ENCODE measurements at regions not wholly inside any gene's neighbourhood (a gene's known extent, or its start where the extent isn't known, plus 50 kb on each side); places are given as distances from the start of the nearest gene placed in this dataset.

DNA sequence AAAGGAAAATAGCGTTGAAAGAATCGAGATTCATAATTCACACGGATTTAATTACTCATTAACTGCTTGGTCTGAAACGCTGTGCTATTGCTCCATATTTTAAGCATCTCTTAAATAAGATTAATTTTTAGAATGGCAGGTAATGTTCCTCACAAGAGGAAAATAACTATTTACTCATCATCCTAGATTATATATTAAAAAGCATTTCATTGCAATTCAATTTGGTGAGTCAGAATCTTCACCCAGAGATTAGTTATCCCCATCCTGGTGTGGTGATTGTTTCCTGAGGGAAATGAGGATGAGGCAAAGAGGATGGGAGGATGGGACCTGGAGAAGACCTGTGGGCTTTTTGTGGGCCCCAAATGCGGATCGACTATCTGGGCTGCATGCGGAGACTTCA, 145.5 kb upstream of the MAP1B start:
- no peak overlapping the region for H3K4me3 ChIP-seq (replicated peaks in 1 of 4; ENCODE audit: control extremely low read depth in 1 of 4, insufficient read depth in 1 of 4, low read depth in 3 of 4, low read length in 4 of 4)
- no peak overlapping the region for H3K9ac ChIP-seq (ENCODE audit: insufficient read depth, low read length)
- no peak overlapping the region for H3K4me2 ChIP-seq (ENCODE audit: extremely low read depth, insufficient read depth, low read length)
- DNase-seq (ENCODE audit: low read depth in 2 of 2) = no peak
- no peaks in the 10 kb centered on the region for H3K36me3 ChIP-seq (ENCODE audit: control insufficient read depth, insufficient read depth, low read length)
- H3K79me2 ChIP-seq (ENCODE audit: control insufficient read depth, insufficient read depth, low read length) = no peaks in the 10 kb centered on the region
- no peak overlapping the region for H3K27ac ChIP-seq (ENCODE audit: insufficient read depth, low read length)
- no peaks in the 10 kb centered on the region for H3K9me3 ChIP-seq (ENCODE audit: control insufficient read depth, insufficient read depth, low read depth, low read length)
- H2AFZ ChIP-seq (ENCODE audit: low read length) = no peak overlapping the region
- H4K20me1 ChIP-seq (ENCODE audit: control insufficient read depth, extremely low read depth, insufficient read depth, low read length) = no peaks in the 10 kb centered on the region
- no peaks in the 10 kb centered on the region for H3K4me1 ChIP-seq (ENCODE audit: control insufficient read depth, extremely low read depth, insufficient read depth, low read length)
- TF ChIP-seq, protein P1, sequence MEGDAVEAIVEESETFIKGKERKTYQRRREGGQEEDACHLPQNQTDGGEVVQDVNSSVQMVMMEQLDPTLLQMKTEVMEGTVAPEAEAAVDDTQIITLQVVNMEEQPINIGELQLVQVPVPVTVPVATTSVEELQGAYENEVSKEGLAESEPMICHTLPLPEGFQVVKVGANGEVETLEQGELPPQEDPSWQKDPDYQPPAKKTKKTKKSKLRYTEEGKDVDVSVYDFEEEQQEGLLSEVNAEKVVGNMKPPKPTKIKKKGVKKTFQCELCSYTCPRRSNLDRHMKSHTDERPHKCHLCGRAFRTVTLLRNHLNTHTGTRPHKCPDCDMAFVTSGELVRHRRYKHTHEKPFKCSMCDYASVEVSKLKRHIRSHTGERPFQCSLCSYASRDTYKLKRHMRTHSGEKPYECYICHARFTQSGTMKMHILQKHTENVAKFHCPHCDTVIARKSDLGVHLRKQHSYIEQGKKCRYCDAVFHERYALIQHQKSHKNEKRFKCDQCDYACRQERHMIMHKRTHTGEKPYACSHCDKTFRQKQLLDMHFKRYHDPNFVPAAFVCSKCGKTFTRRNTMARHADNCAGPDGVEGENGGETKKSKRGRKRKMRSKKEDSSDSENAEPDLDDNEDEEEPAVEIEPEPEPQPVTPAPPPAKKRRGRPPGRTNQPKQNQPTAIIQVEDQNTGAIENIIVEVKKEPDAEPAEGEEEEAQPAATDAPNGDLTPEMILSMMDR (conservative IDR thresholded peaks at IDR 0.05 in 1 of 2, IDR thresholded peaks at IDR 0.05 in 1 of 2; ENCODE audit: low read depth in 1 of 2, low read length in 2 of 2) = no peak
- no peak for TF ChIP-seq EZH2 (IDR thresholded peaks at IDR 0.05; ENCODE audit: low read length, missing control alignments)
- H3K27me3 ChIP-seq (ENCODE audit: control insufficient read depth, insufficient read depth, low read length) = peaks cover 8% of the 10 kb centered on the region

GRCh38 chr5:71969460-71969859, 137.8 kb upstream of the MAP1B start:
- Histone ChIP-seq H3K27ac (ENCODE audit: insufficient read depth, low read length) (no peak overlapping the region), H3K27me3 (ENCODE audit: control insufficient read depth, insufficient read depth, low read length) (peaks cover 6% of the 10 kb centered on the region), H3K4me3 (replicated peaks in 1 of 4; ENCODE audit: control extremely low read depth in 1 of 4, insufficient read depth in 1 of 4, low read depth in 3 of 4, low read length in 4 of 4) (no peak overlapping the region), H3K79me2 (ENCODE audit: control insufficient read depth, insufficient read depth, low read length) (no peaks in the 10 kb centered on the region), H3K9ac (ENCODE audit: insufficient read depth, low read length) (no peak overlapping the region), H3K9me3 (ENCODE audit: control insufficient read depth, insufficient read depth, low read depth, low read length) (no peaks in the 10 kb centered on the region), H3K4me1 (ENCODE audit: control insufficient read depth, extremely low read depth, insufficient read depth, low read length) (no peaks in the 10 kb centered on the region), H3K4me2 (ENCODE audit: extremely low read depth, insufficient read depth, low read length) (no peak overlapping the region), H3K36me3 (ENCODE audit: control insufficient read depth, insufficient read depth, low read length) (no peaks in the 10 kb centered on the region), H2AFZ (ENCODE audit: low read length) (no peak overlapping the region), H4K20me1 (ENCODE audit: control insufficient read depth, extremely low read depth, insufficient read depth, low read length) (no peaks in the 10 kb centered on the region)
- peak in 1 of 2 donors; percentile 22 for DNase-seq (ENCODE audit: low read depth in 2 of 2)
- TF ChIP-seq EZH2 (IDR thresholded peaks at IDR 0.05; ENCODE audit: low read length, missing control alignments) = no peak
- TF ChIP-seq, protein P1 (conservative IDR thresholded peaks at IDR 0.05 in 1 of 2, IDR thresholded peaks at IDR 0.05 in 1 of 2; ENCODE audit: low read depth in 1 of 2, low read length in 2 of 2) = no peak

DNA sequence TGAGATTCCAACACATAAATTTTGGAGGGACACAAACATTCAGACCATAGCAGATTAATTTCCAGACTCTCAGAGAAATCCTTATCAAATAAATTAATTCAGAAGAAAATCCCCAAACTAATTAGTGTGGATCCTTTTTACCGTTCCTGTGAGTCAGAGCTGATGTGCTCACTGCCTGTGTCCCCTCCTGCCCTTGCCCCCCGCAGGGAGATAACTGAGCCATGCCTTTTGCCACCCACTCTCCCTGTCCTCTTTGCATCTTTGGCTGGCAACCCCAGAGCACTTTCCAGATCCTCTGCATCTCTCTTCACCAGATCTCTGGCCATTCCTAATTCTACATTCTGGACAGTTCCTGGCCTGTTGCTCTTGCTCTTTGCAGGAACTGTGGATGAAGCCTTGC, 135.4 kb upstream of the MAP1B start:
- Histone ChIP-seq H3K9ac (ENCODE audit: insufficient read depth, low read length) (no peak overlapping the region), H2AFZ (ENCODE audit: low read length) (no peak overlapping the region), H3K4me3 (replicated peaks in 1 of 4; ENCODE audit: control extremely low read depth in 1 of 4, insufficient read depth in 1 of 4, low read depth in 3 of 4, low read length in 4 of 4) (no peak overlapping the region), H3K4me2 (ENCODE audit: extremely low read depth, insufficient read depth, low read length) (no peak overlapping the region), H3K27ac (ENCODE audit: insufficient read depth, low read length) (no peak overlapping the region), H3K36me3 (ENCODE audit: control insufficient read depth, insufficient read depth, low read length) (no peaks in the 10 kb centered on the region), H4K20me1 (ENCODE audit: control insufficient read depth, extremely low read depth, insufficient read depth, low read length) (no peaks in the 10 kb centered on the region), H3K4me1 (ENCODE audit: control insufficient read depth, extremely low read depth, insufficient read depth, low read length) (no peaks in the 10 kb centered on the region), H3K27me3 (ENCODE audit: control insufficient read depth, insufficient read depth, low read length) (peaks cover 5% of the 10 kb centered on the region), H3K79me2 (ENCODE audit: control insufficient read depth, insufficient read depth, low read length) (no peaks in the 10 kb centered on the region), H3K9me3 (ENCODE audit: control insufficient read depth, insufficient read depth, low read depth, low read length) (no peaks in the 10 kb centered on the region)
- no peak for DNase-seq (ENCODE audit: low read depth in 2 of 2)
- TF ChIP-seq, protein P1 (conservative IDR thresholded peaks at IDR 0.05 in 1 of 2, IDR thresholded peaks at IDR 0.05 in 1 of 2; ENCODE audit: low read depth in 1 of 2, low read length in 2 of 2) = no peak
- TF ChIP-seq EZH2 (IDR thresholded peaks at IDR 0.05; ENCODE audit: low read length, missing control alignments) = no peak
